Brain microvascular endothelial cell (primary cell): ENCODE measurements at regions not wholly inside any gene's neighbourhood (a gene's known extent, or its start where the extent isn't known, plus 50 kb on each side); places are given as distances from the start of the nearest gene placed in this dataset.

Experiments used
- DNase-seq: peaks from one replicate; pipeline ENCODE4 v3.0.0-alpha.2; 2020
- H3K27ac ChIP-seq: fragments of 250-450 bp; sonication (Bioruptor Pico); 2 replicates; pipeline ENCODE4 v1.5.1; 2020; ENCODE audit warnings: mild to moderate bottlenecking, moderate library complexity
- H3K27me3 ChIP-seq: fragments of 250-450 bp; sonication (Bioruptor Pico); replicated peaks from 2 replicates; pipeline ENCODE4 v1.5.1; 2020; ENCODE audit warnings: mild to moderate bottlenecking
- H3K36me3 ChIP-seq: fragments of 250-450 bp; sonication (Bioruptor Pico); replicated peaks from 2 replicates; pipeline ENCODE4 v1.5.1; 2020; ENCODE audit warnings: mild to moderate bottlenecking
- H3K4me3 ChIP-seq: 2 replicates; pipeline ENCODE4 v1.5.1; 2011; ENCODE audit warnings: low read depth, mild to moderate bottlenecking, control low read depth, low read length, moderate library complexity
- CTCF ChIP-seq: IDR thresholded peaks from 2 replicates; pipeline ENCODE4 v1.5.1; 2011; ENCODE audit warnings: low read depth, mild to moderate bottlenecking, moderate library complexity, low read length, control low read depth, inconsistent platforms; ENCODE audit errors: missing control alignments
- in situ Hi-C: cut with HindIII; loops from 2 replicates; pipeline ENCODE4 v1.10.0; 2017; ENCODE audit warnings: low sequenced_read_pairs, low pct_ligation_motif_present

DNA sequence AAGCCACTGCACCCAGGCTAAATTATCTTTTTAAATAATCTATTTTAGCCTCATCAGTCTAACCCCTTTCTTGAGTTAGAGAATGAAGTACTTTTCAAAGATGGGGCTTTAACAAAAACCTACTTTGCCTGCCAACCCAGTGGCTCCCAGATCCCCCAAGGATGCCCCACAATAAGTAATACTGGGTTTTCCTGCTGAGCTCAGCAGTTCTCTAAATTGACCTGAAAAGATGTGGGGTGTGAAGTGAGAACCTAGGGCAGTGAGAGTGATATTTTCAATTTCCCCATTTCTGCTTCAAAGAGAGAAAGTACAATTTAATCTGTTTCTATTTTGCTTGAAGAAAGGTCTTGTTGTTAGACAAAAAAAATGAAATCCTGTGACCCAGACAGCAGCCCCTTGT is 318.5 kb upstream of the UMPS start:
- TF ChIP-seq CTCF: no peak
- H3K36me3 ChIP-seq: no peaks in the 10 kb centered on the region
- H3K27ac ChIP-seq: no peak overlapping the region
- in situ Hi-C loops: no loop called here
- no peaks in the 10 kb centered on the region for H3K27me3 ChIP-seq
- H3K4me3 ChIP-seq: no peak overlapping the region
- DNase-seq: no peak

- no peak overlapping the region for H3K27ac ChIP-seq
- no peaks in the 10 kb centered on the region for H3K27me3 ChIP-seq
- in situ Hi-C loops: no loop called here
- H3K4me3 ChIP-seq: no peak overlapping the region
- H3K36me3 ChIP-seq: no peaks in the 10 kb centered on the region
- TF ChIP-seq CTCF: no peak
- no peak for DNase-seq
These were observed 317.6 kb upstream of the UMPS start for GRCh38 chr3:124412644-124413043.

- no peak for TF ChIP-seq CTCF
- Histone ChIP-seq H3K36me3 (no peaks in the 10 kb centered on the region), H3K4me3 (no peak overlapping the region), H3K27ac (no peak overlapping the region), H3K27me3 (no peaks in the 10 kb centered on the region)
- DNase-seq: no peak
- in situ Hi-C loops: no loop called here
These were observed 316.9 kb upstream of the UMPS start for GRCh38 chr3:124413393-124413792.

DNA sequence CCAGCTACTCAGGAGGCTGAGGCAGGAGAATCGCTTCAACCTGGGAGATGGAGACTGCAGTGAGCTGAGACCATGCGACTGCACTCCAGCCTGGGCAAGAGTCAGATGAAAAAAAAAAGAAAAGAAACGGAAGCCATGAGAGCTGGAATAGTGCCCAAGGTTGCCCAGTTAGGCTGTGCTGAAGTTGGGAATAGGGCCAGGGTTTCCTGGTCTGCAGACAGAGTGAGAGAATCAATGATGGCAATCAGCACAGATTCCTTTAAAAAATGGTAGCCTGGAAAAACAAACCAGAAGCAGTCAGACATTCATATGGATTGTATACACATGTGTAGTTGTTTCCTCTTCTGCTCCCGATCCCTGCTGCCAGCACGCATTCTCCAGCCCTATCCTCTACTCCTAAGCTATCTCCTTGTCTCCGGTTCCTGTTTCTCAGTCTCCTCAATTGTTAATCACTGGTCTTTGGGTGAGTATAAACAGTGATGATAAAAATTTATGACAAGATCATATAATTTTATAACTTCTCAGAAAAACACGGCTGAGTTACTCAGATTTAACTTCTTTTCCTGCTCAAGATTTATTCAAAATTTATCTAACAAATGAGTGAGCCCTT is 316.2 kb upstream of the UMPS start:
- H3K27me3 ChIP-seq: no peaks in the 10 kb centered on the region
- in situ Hi-C loops: no loop called here
- H3K27ac ChIP-seq: no peak overlapping the region
- no peak for TF ChIP-seq CTCF
- no peak for DNase-seq
- H3K4me3 ChIP-seq: no peak overlapping the region
- H3K36me3 ChIP-seq: no peaks in the 10 kb centered on the region

GRCh38 chr3:124415446-124415960 is 314.7 kb upstream of the UMPS start:
- in situ Hi-C loops: no loop called here
- no peak for TF ChIP-seq CTCF
- no peaks in the 10 kb centered on the region for H3K36me3 ChIP-seq
- H3K27me3 ChIP-seq: no peaks in the 10 kb centered on the region
- no peak overlapping the region for H3K27ac ChIP-seq
- no peak for DNase-seq
- no peak overlapping the region for H3K4me3 ChIP-seq

DNA sequence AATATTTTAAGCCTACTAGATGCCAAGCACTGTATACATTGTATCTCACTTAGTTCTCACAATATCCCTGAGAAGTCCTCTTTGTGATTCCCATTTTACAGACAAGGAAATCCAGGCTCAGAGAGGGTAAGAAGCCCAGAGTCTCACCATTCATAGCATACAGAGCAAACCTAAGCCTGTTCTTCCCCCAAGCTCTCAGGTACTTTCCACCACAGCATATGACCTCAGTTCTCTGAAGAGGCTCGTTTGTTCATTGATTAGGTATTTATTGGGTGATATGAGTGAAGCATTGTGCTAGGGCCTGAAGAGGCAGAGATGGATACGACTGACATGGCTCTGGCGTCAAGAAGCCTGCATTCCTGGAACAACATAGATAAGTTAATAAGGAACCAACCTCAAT is 310.9 kb upstream of the UMPS start:
- no peak for TF ChIP-seq CTCF
- in situ Hi-C loops: no loop called here
- Histone ChIP-seq H3K27me3 (no peaks in the 10 kb centered on the region), H3K36me3 (no peaks in the 10 kb centered on the region), H3K27ac (no peak overlapping the region), H3K4me3 (no peak overlapping the region)
- DNase-seq: no peak
